ENCODE measurements at regions not wholly inside any gene's neighbourhood (a gene's known extent, or its start where the extent isn't known, plus 50 kb on each side); places are given as distances from the start of the nearest gene placed in this dataset.
"Not testable (repeated sequence)": the region's sequence is repeated elsewhere in the genome, so short reads cannot be mapped to it uniquely, and the experiment has no call there.

GRCh38 chr17:59494757-59495368 lies 70.5 kb upstream of the DHX40 start:
- DNase-seq (ENCODE audit: low spot score), result no peak

- no peak for DNase-seq (ENCODE audit: low spot score)
These were observed 69.2 kb upstream of the DHX40 start for GRCh38 chr17:59496178-59496577.

GRCh38 chr17:59498530-59499307 lies 66.7 kb upstream of the DHX40 start:
- DNase-seq (ENCODE audit: low spot score), result no peak

- DNase-seq (ENCODE audit: low spot score), result not testable (repeated sequence)
These were observed 65.2 kb upstream of the DHX40 start for GRCh38 chr17:59500086-59500655.

GRCh38 chr17:59501690-59502089 lies 63.7 kb upstream of the DHX40 start:
- DNase-seq (ENCODE audit: low spot score), result no peak

GRCh38 chr17:59502800-59503199 lies 62.6 kb upstream of the DHX40 start:
- DNase-seq (ENCODE audit: low spot score), result no peak

GRCh38 chr17:59503500-59503899 lies 61.9 kb upstream of the DHX40 start:
- no peak for DNase-seq (ENCODE audit: low spot score)

- DNase-seq (ENCODE audit: low spot score), result no peak
These were observed 60.6 kb upstream of the DHX40 start for GRCh38 chr17:59504821-59505220.

GRCh38 chr17:59505610-59506276 lies 59.7 kb upstream of the DHX40 start:
- DNase-seq (ENCODE audit: low spot score), result no peak

- no peak for DNase-seq (ENCODE audit: low spot score)
These were observed 58.3 kb upstream of the DHX40 start for GRCh38 chr17:59506894-59507726.

- no peak for DNase-seq (ENCODE audit: low spot score)
These were observed 56.3 kb upstream of the DHX40 start for GRCh38 chr17:59508999-59509625.

GRCh38 chr17:59510611-59511010 lies 54.8 kb upstream of the DHX40 start:
- DNase-seq (ENCODE audit: low spot score), result no peak

GRCh38 chr17:59511726-59512125 lies 53.7 kb upstream of the DHX40 start:
- no peak for DNase-seq (ENCODE audit: low spot score)

GRCh38 chr17:59512844-59513385 lies 52.5 kb upstream of the DHX40 start:
- no peak for DNase-seq (ENCODE audit: low spot score)

GRCh38 chr17:59513934-59514841 lies 51.2 kb upstream of the DHX40 start:
- peak; percentile 63 for DNase-seq (ENCODE audit: low spot score)

Data from globus pallidus (tissue), 1 donor.